ENCODE measurements at regions not wholly inside any gene's neighbourhood (a gene's known extent, or its start where the extent isn't known, plus 50 kb on each side); places are given as distances from the start of the nearest gene placed in this dataset.

DNA sequence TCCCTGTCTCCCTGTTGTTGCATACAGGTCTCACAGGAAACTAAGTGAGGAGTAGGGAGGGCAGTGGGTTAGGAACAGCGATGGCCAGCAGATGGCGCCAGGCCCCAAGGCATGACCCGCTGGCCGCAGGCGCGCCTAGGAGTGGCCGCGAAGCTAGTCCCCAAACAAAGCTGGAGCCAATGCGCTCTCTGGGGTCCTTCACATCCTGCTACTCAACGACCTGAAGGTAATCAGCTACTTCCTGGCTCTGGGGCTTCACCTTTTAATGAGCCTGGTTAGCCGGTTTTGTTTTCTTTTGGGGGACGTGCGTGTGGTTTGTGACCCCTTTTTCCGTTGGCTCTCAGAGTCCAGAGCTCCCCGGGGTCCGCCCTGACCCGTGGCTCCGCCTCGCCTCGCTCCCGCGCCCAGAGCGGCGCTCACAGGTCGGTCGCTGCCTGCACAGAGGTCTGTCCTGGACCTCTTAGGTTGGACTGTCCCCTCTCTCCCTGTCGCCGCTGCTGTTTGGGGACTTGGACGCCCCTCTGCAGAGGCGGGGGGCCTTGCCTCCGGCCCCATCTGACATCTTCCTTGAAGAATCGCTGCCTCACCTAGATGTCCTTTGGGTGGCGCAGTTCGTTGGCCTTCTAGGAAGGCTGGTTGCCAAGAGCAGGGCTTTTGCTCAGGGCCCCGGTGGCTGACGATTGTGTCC is 62.2 kb upstream of the GTF3A start (continued):
- TF ChIP-seq, protein P1, sequence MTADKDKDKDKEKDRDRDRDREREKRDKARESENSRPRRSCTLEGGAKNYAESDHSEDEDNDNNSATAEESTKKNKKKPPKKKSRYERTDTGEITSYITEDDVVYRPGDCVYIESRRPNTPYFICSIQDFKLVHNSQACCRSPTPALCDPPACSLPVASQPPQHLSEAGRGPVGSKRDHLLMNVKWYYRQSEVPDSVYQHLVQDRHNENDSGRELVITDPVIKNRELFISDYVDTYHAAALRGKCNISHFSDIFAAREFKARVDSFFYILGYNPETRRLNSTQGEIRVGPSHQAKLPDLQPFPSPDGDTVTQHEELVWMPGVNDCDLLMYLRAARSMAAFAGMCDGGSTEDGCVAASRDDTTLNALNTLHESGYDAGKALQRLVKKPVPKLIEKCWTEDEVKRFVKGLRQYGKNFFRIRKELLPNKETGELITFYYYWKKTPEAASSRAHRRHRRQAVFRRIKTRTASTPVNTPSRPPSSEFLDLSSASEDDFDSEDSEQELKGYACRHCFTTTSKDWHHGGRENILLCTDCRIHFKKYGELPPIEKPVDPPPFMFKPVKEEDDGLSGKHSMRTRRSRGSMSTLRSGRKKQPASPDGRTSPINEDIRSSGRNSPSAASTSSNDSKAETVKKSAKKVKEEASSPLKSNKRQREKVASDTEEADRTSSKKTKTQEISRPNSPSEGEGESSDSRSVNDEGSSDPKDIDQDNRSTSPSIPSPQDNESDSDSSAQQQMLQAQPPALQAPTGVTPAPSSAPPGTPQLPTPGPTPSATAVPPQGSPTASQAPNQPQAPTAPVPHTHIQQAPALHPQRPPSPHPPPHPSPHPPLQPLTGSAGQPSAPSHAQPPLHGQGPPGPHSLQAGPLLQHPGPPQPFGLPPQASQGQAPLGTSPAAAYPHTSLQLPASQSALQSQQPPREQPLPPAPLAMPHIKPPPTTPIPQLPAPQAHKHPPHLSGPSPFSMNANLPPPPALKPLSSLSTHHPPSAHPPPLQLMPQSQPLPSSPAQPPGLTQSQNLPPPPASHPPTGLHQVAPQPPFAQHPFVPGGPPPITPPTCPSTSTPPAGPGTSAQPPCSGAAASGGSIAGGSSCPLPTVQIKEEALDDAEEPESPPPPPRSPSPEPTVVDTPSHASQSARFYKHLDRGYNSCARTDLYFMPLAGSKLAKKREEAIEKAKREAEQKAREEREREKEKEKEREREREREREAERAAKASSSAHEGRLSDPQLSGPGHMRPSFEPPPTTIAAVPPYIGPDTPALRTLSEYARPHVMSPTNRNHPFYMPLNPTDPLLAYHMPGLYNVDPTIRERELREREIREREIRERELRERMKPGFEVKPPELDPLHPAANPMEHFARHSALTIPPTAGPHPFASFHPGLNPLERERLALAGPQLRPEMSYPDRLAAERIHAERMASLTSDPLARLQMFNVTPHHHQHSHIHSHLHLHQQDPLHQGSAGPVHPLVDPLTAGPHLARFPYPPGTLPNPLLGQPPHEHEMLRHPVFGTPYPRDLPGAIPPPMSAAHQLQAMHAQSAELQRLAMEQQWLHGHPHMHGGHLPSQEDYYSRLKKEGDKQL (CRISPR knock-in tag; IDR thresholded peaks at IDR 0.05; ENCODE audit: low read depth) = no peak
- TF ChIP-seq ZNF12 (CRISPR knock-in tag; IDR thresholded peaks at IDR 0.05) (no peak), SRSF4 (IDR thresholded peaks at IDR 0.05; ENCODE audit: low read depth, low read length, poor library complexity, severe bottlenecking) (no peak), ZSCAN12 (CRISPR knock-in tag; IDR thresholded peaks at IDR 0.05) (no peak), NR1H2 (CRISPR knock-in tag; IDR thresholded peaks at IDR 0.05; ENCODE audit: borderline replicate concordance, low read depth) (no peak), ZNF629 (CRISPR knock-in tag; conservative IDR thresholded peaks at IDR 0.05) (no peak), WIZ (CRISPR knock-in tag; IDR thresholded peaks at IDR 0.05) (0 out of 2 replicates have a peak, but pooled peaks have one; percentile 70), ZSCAN21 (CRISPR knock-in tag; IDR thresholded peaks at IDR 0.05; ENCODE audit: borderline replicate concordance) (no peak), ZNF781 (CRISPR knock-in tag; IDR thresholded peaks at IDR 0.05; ENCODE audit: borderline replicate concordance, not compliant biosample characterization) (no peak), BHLHE40 (IDR thresholded peaks at IDR 0.05; ENCODE audit: low read length) (no peak), HNF4A (CRISPR knock-in tag; IDR thresholded peaks at IDR 0.05) (no peak), MAF1 (CRISPR knock-in tag; IDR thresholded peaks at IDR 0.05; ENCODE audit: borderline replicate concordance) (no peak), MAFF (IDR thresholded peaks at IDR 0.05; ENCODE audit: low read depth, low read length) (no peak), NFYC (CRISPR knock-in tag; IDR thresholded peaks at IDR 0.05) (no peak; the same call in 1 of the 2 replicates), TOE1 (CRISPR knock-in tag; IDR thresholded peaks at IDR 0.05) (no peak), PCBP2 (optimal IDR thresholded peaks at IDR 0.05; ENCODE audit: low read depth, low read length, poor library complexity, severe bottlenecking) (no peak), ETV6 (CRISPR knock-in tag; conservative IDR thresholded peaks at IDR 0.05) (no peak), SRY (CRISPR knock-in tag; IDR thresholded peaks at IDR 0.05) (no peak)
- TF ChIP-seq, protein P2, sequence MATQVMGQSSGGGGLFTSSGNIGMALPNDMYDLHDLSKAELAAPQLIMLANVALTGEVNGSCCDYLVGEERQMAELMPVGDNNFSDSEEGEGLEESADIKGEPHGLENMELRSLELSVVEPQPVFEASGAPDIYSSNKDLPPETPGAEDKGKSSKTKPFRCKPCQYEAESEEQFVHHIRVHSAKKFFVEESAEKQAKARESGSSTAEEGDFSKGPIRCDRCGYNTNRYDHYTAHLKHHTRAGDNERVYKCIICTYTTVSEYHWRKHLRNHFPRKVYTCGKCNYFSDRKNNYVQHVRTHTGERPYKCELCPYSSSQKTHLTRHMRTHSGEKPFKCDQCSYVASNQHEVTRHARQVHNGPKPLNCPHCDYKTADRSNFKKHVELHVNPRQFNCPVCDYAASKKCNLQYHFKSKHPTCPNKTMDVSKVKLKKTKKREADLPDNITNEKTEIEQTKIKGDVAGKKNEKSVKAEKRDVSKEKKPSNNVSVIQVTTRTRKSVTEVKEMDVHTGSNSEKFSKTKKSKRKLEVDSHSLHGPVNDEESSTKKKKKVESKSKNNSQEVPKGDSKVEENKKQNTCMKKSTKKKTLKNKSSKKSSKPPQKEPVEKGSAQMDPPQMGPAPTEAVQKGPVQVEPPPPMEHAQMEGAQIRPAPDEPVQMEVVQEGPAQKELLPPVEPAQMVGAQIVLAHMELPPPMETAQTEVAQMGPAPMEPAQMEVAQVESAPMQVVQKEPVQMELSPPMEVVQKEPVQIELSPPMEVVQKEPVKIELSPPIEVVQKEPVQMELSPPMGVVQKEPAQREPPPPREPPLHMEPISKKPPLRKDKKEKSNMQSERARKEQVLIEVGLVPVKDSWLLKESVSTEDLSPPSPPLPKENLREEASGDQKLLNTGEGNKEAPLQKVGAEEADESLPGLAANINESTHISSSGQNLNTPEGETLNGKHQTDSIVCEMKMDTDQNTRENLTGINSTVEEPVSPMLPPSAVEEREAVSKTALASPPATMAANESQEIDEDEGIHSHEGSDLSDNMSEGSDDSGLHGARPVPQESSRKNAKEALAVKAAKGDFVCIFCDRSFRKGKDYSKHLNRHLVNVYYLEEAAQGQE (IDR thresholded peaks at IDR 0.05; ENCODE audit: borderline replicate concordance in 1 of 2, low read depth in 1 of 2, low read length in 2 of 2) = no peak
- TF ChIP-seq, protein P3, sequence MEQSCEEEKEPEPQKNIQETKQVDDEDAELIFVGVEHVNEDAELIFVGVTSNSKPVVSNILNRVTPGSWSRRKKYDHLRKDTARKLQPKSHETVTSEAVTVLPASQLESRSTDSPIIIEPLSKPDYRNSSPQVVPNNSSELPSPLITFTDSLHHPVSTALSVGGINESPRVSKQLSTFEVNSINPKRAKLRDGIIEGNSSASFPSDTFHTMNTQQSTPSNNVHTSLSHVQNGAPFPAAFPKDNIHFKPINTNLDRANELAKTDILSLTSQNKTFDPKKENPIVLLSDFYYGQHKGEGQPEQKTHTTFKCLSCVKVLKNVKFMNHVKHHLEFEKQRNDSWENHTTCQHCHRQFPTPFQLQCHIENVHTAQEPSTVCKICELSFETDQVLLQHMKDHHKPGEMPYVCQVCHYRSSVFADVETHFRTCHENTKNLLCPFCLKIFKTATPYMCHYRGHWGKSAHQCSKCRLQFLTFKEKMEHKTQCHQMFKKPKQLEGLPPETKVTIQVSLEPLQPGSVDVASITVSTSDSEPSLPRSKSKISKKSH (CRISPR knock-in tag; IDR thresholded peaks at IDR 0.05; ENCODE audit: borderline replicate concordance) = 0 out of 2 replicates have a peak, but pooled peaks have one; percentile 14
